Hepatocyte (in vitro differentiated cells): ENCODE measurements at regions not wholly inside any gene's neighbourhood (a gene's known extent, or its start where the extent isn't known, plus 50 kb on each side); places are given as distances from the start of the nearest gene placed in this dataset.
"Not testable (repeated sequence)": the region's sequence is repeated elsewhere in the genome, so short reads cannot be mapped to it uniquely, and the experiment has no call there.

ENCODE experiments used
- EZH2 ChIP-seq: fragments of 200-600 bp; sonication (generic); IDR thresholded peaks from 2 replicates; pipeline ENCODE4 v1.6.1; 2016; ENCODE audit warnings: antibody characterized with exemption, mild to moderate bottlenecking, borderline replicate concordance
- EZH2phosphoT487 ChIP-seq: fragments of 200-600 bp; sonication (generic); IDR thresholded peaks from one replicate; pipeline ENCODE4 v1.6.1; 2018; ENCODE audit warnings: antibody characterized with exemption, mild to moderate bottlenecking, low read depth, moderate library complexity; ENCODE audit not compliant: unreplicated experiment, severe bottlenecking
- TF ChIP-seq, protein P1 (sequence below): fragments of 200-600 bp; sonication (generic); IDR thresholded peaks from 2 replicates; pipeline ENCODE4 v1.5.1; 2016; ENCODE audit warnings: antibody characterized with exemption, mild to moderate bottlenecking; ENCODE audit not compliant: poor library complexity

DNA sequence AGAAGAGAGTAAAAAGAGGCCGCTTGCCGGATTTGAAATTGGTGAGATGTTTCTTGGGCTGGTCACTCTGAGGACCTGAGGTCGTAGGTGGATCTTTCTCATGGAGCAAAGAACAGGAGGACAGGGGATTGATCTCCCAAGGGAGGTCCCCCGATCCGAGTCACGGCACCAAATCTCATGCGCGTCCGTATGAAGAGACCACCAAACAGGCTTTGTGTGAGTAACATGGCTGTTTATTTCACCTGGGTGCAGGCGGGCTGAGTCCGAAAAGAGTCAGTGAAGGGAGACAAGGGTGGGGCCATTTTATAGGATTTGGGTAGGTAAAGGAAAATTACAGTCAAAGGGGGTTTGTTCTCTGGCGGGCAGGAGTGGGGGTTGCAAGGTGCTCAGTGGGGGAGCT lies 803.6 kb upstream of the ID2 start:
- TF ChIP-seq, protein P1, sequence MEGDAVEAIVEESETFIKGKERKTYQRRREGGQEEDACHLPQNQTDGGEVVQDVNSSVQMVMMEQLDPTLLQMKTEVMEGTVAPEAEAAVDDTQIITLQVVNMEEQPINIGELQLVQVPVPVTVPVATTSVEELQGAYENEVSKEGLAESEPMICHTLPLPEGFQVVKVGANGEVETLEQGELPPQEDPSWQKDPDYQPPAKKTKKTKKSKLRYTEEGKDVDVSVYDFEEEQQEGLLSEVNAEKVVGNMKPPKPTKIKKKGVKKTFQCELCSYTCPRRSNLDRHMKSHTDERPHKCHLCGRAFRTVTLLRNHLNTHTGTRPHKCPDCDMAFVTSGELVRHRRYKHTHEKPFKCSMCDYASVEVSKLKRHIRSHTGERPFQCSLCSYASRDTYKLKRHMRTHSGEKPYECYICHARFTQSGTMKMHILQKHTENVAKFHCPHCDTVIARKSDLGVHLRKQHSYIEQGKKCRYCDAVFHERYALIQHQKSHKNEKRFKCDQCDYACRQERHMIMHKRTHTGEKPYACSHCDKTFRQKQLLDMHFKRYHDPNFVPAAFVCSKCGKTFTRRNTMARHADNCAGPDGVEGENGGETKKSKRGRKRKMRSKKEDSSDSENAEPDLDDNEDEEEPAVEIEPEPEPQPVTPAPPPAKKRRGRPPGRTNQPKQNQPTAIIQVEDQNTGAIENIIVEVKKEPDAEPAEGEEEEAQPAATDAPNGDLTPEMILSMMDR, result not testable (repeated sequence)
- not testable (repeated sequence) for TF ChIP-seq EZH2, EZH2phosphoT487
